H9 (cell line): ENCODE measurements at regions not wholly inside any gene's neighbourhood (a gene's known extent, or its start where the extent isn't known, plus 50 kb on each side); places are given as distances from the start of the nearest gene placed in this dataset.

Source experiments
- DNase-seq: peaks from one replicate; pipeline ENCODE4 v3.0.0-alpha.2; 2017
- H2AFZ ChIP-seq: one replicate; pipeline ENCODE4 v1.6.1; 2013; ENCODE audit warnings: mild to moderate bottlenecking, low read length, control low read depth, moderate library complexity
- H2AK5ac ChIP-seq: 2 replicates; pipeline ENCODE4 v1.6.1; 2013; ENCODE audit warnings: low read length, control low read depth, mixed read lengths; ENCODE audit not compliant: insufficient read length
- H2BK120ac ChIP-seq: one replicate; pipeline ENCODE4 v1.6.1; 2013; ENCODE audit warnings: low read depth, mild to moderate bottlenecking, low read length, control low read depth, inconsistent platforms; ENCODE audit not compliant: poor library complexity, severe bottlenecking
- H2BK12ac ChIP-seq: 2 replicates; pipeline ENCODE4 v1.6.1; 2013; ENCODE audit warnings: low read length, control low read depth, mixed read lengths, low read depth; ENCODE audit not compliant: insufficient read length
- H2BK15ac ChIP-seq: 2 replicates; pipeline ENCODE4 v1.6.1; 2013; ENCODE audit warnings: low read depth, low read length, control low read depth
- H2BK20ac ChIP-seq: one replicate; pipeline ENCODE4 v1.6.1; 2013; ENCODE audit warnings: low read depth, mild to moderate bottlenecking, low read length, control low read depth, inconsistent platforms; ENCODE audit not compliant: poor library complexity, severe bottlenecking
- H2BK5ac ChIP-seq: 2 replicates; pipeline ENCODE4 v1.6.1; 2013; ENCODE audit warnings: low read length, control low read depth, mixed read lengths; ENCODE audit not compliant: insufficient read length
- H3K14ac ChIP-seq: 2 replicates; pipeline ENCODE4 v1.6.1; 2013; ENCODE audit warnings: low read length, control low read depth; ENCODE audit not compliant: insufficient read depth
- H3K18ac ChIP-seq: 2 replicates; pipeline ENCODE4 v1.6.1; 2013; ENCODE audit warnings: low read depth, mild to moderate bottlenecking, mixed read lengths, low read length, control low read depth; ENCODE audit not compliant: insufficient read length
- H3K23ac ChIP-seq: 2 replicates; pipeline ENCODE4 v1.6.1; 2013; ENCODE audit warnings: low read length, control low read depth, mixed read lengths, low read depth; ENCODE audit not compliant: insufficient read length
- H3K23me2 ChIP-seq: 2 replicates; pipeline ENCODE4 v1.6.1; 2013; ENCODE audit warnings: low read depth, mild to moderate bottlenecking, mixed read lengths, low read length, control low read depth; ENCODE audit not compliant: insufficient read length, poor library complexity, severe bottlenecking
- H3K27ac ChIP-seq: 2 replicates; pipeline ENCODE4 v1.5.1; 2013; ENCODE audit warnings: low read length, control low read depth, mixed read lengths, low read depth; ENCODE audit not compliant: insufficient read length
- H3K27me3 ChIP-seq: 2 replicates; pipeline ENCODE4 v1.6.1; 2013; ENCODE audit warnings: low read length, control low read depth, inconsistent platforms; ENCODE audit not compliant: insufficient read depth
- H3K4ac ChIP-seq: 2 replicates; pipeline ENCODE4 v1.6.1; 2013; ENCODE audit warnings: low read depth, mild to moderate bottlenecking, control low read depth, inconsistent platforms, low read length, moderate library complexity
- H3K4me1 ChIP-seq: 2 replicates; pipeline ENCODE4 v1.6.1; 2013; ENCODE audit warnings: low read length, control low read depth, inconsistent platforms; ENCODE audit not compliant: insufficient read depth
- H3K4me2 ChIP-seq: 2 replicates; pipeline ENCODE4 v1.6.1; 2013; ENCODE audit warnings: low read length, control low read depth, mixed read lengths; ENCODE audit not compliant: insufficient read length, insufficient read depth
- H3K56ac ChIP-seq: 2 replicates; pipeline ENCODE4 v1.6.1; 2013; ENCODE audit warnings: low read depth, mild to moderate bottlenecking, mixed read lengths, low read length, control low read depth; ENCODE audit not compliant: insufficient read length
- H3K79me1 ChIP-seq: 2 replicates; pipeline ENCODE4 v1.6.1; 2013; ENCODE audit warnings: low read depth, mild to moderate bottlenecking, moderate library complexity, low read length, control low read depth, inconsistent platforms; ENCODE audit not compliant: insufficient read depth, poor library complexity, severe bottlenecking
- H3K79me2 ChIP-seq: 2 replicates; pipeline ENCODE4 v1.6.1; 2013; ENCODE audit warnings: low read length, control low read depth, inconsistent platforms; ENCODE audit not compliant: insufficient read depth
- H3K9ac ChIP-seq: 2 replicates; pipeline ENCODE4 v1.6.1; 2013; ENCODE audit warnings: low read length, control low read depth, mixed read lengths; ENCODE audit not compliant: insufficient read length; ENCODE audit errors: extremely low read depth
- H3K9me3 ChIP-seq: one replicate; pipeline ENCODE4 v1.6.1; 2013; ENCODE audit warnings: low read depth, low read length, inconsistent platforms; ENCODE audit not compliant: control insufficient read depth
- H3T11ph ChIP-seq: one replicate; pipeline ENCODE4 v1.6.1; 2013; ENCODE audit warnings: mild to moderate bottlenecking, low read length, control low read depth, inconsistent platforms
- H4K20me1 ChIP-seq: one replicate; pipeline ENCODE4 v1.6.1; 2013; ENCODE audit not compliant: control insufficient read depth, insufficient read length, insufficient read depth
- H4K5ac ChIP-seq: 2 replicates; pipeline ENCODE4 v1.6.1; 2013; ENCODE audit warnings: low read depth, mild to moderate bottlenecking, mixed read lengths, low read length, control low read depth; ENCODE audit not compliant: insufficient read length
- H4K8ac ChIP-seq: replicated peaks from 2 replicates; pipeline ENCODE4 v1.6.1; 2013; ENCODE audit warnings: low read length, control low read depth, mixed read lengths, low read depth; ENCODE audit not compliant: insufficient read length
- H4K91ac ChIP-seq: 2 replicates; pipeline ENCODE4 v1.6.1; 2013; ENCODE audit warnings: low read depth, mild to moderate bottlenecking, moderate library complexity, mixed read lengths, low read length, control low read depth; ENCODE audit not compliant: insufficient read length
- H3K27ac Mint-ChIP-seq, 3 experiments: 2 replicates in 2 of 3; 3 replicates in 1 of 3; pipeline ENCODE4 v1.8.0; 2020 to 2021; ENCODE audit warnings: mixed read lengths in 3 of 3, mild to moderate bottlenecking in 1 of 3, moderate library complexity in 1 of 3
- H3K27me3 Mint-ChIP-seq: 2 replicates; pipeline ENCODE4 v1.8.0; 2021; ENCODE audit warnings: low read depth, mild to moderate bottlenecking, moderate library complexity, mixed read lengths
- H3K36me3 Mint-ChIP-seq, 3 experiments: 2 replicates in 2 of 3; 3 replicates in 1 of 3; pipeline ENCODE4 v1.8.0; 2020 to 2021; ENCODE audit warnings: low read depth in 3 of 3, mixed read lengths in 3 of 3; ENCODE audit not compliant: insufficient read depth in 1 of 3
- H3K4me1 Mint-ChIP-seq, 2 experiments: 2 replicates each; pipeline ENCODE4 v1.8.0; 2020; ENCODE audit warnings: mixed read lengths in 2 of 2
- H3K4me3 Mint-ChIP-seq, 2 experiments: 2 replicates in 1 of 2; 3 replicates in 1 of 2; pipeline ENCODE4 v1.8.0; 2020 to 2021; ENCODE audit warnings: mild to moderate bottlenecking in 2 of 2, mixed read lengths in 2 of 2, moderate library complexity in 1 of 2
- H3K9me3 Mint-ChIP-seq, 2 experiments: 2 replicates in 1 of 2; 3 replicates in 1 of 2; pipeline ENCODE4 v1.8.0; 2020; ENCODE audit warnings: mild to moderate bottlenecking in 2 of 2, mixed read lengths in 2 of 2, moderate library complexity in 1 of 2
- WGBS: extraction: QIAGEN DNeasy Blood & Tissue Kit; methylation state at CpG from one replicate; pipeline ENCODE4 v1.1.7; 2013; ENCODE audit warnings: missing lambda C conversion rate, low lambda C conversion rate, mixed read lengths; ENCODE audit not compliant: insufficient read length; ENCODE audit errors: extremely low coverage; 5-methylcytosine and 5-hydroxymethylcytosine counted together
- TF ChIP-seq, protein P1 (sequence below): fragments of 200-600 bp; sonication (generic); conservative IDR thresholded peaks from 3 replicates; pipeline ENCODE4 v1.8.0; 2021; ENCODE audit warnings: antibody characterized with exemption, mild to moderate bottlenecking

DNA sequence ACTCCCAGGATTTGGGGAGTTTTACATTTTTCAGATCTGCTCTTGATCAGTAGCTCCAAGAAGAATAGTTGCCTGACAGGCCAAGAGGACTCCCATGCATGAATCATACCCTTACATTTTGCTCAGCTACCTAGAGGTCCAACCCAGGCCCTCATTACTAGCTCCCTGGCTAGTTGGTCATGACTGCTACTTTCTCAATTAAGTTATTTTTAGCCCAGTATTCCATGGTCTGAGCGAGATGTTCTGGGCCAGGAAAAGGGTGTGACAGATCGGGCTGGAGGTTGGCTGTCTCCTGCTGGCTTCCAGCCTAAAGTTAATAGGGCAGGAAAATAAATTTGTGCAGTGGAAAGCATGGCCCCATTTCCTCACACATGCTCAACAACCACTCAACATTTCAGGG lies 379.2 kb downstream of the GRIN2B start:
- no peaks in the 10 kb centered on the region for H3K27me3 Mint-ChIP-seq
- Histone ChIP-seq H2BK5ac (no peak overlapping the region), H3K4ac (no peak overlapping the region), H3K9me3 (no peaks in the 10 kb centered on the region), H2AFZ (no peak overlapping the region), H3K79me2 (no peaks in the 10 kb centered on the region), H3K79me1 (no peaks in the 10 kb centered on the region), H3K56ac (no peak overlapping the region), H3K4me1 (no peaks in the 10 kb centered on the region; the same call in 1 of the 2 replicates), H3K4me2 (no peak overlapping the region), H2BK12ac (no peak overlapping the region), H4K20me1 (no peaks in the 10 kb centered on the region), H2BK120ac (no peak overlapping the region), H3K27me3 (no peaks in the 10 kb centered on the region), H3K23me2 (no peaks in the 10 kb centered on the region), H2BK15ac (no peak overlapping the region), H3K23ac (no peak overlapping the region), H4K91ac (no peak overlapping the region), H3K9ac (no peak overlapping the region), H3K18ac (no peak overlapping the region), H2AK5ac (no peak overlapping the region), H4K5ac (no peak overlapping the region), H3K27ac (no peak overlapping the region), H3T11ph (no peak overlapping the region), H2BK20ac (no peak overlapping the region), H4K8ac (no peak overlapping the region), H3K14ac (no peak overlapping the region)
- H3K36me3 Mint-ChIP-seq, result peaks cover 0 to 1% (median 0%) of the 10 kb centered on the region in 3 experiments; a peak in 2 of 7 replicates
- H3K27ac Mint-ChIP-seq, result no peak overlapping the region
- DNase-seq, result no peak
- H3K9me3 Mint-ChIP-seq, result 0 out of 5 replicates have a peak, but pooled peaks cover 0 to 2% of the 10 kb centered on the region in 2 experiments
- H3K4me3 Mint-ChIP-seq, result no peak overlapping the region
- TF ChIP-seq, protein P1, sequence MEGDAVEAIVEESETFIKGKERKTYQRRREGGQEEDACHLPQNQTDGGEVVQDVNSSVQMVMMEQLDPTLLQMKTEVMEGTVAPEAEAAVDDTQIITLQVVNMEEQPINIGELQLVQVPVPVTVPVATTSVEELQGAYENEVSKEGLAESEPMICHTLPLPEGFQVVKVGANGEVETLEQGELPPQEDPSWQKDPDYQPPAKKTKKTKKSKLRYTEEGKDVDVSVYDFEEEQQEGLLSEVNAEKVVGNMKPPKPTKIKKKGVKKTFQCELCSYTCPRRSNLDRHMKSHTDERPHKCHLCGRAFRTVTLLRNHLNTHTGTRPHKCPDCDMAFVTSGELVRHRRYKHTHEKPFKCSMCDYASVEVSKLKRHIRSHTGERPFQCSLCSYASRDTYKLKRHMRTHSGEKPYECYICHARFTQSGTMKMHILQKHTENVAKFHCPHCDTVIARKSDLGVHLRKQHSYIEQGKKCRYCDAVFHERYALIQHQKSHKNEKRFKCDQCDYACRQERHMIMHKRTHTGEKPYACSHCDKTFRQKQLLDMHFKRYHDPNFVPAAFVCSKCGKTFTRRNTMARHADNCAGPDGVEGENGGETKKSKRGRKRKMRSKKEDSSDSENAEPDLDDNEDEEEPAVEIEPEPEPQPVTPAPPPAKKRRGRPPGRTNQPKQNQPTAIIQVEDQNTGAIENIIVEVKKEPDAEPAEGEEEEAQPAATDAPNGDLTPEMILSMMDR, result no peak
- H3K4me1 Mint-ChIP-seq, result peaks cover 9 to 12% of the 10 kb centered on the region in 2 experiments
- WGBS, result no CpG with 5 or more reads among the region's 2 CpGs
